ENCODE measurements at regions not wholly inside any gene's neighbourhood (a gene's known extent, or its start where the extent isn't known, plus 50 kb on each side); places are given as distances from the start of the nearest gene placed in this dataset.

DNA sequence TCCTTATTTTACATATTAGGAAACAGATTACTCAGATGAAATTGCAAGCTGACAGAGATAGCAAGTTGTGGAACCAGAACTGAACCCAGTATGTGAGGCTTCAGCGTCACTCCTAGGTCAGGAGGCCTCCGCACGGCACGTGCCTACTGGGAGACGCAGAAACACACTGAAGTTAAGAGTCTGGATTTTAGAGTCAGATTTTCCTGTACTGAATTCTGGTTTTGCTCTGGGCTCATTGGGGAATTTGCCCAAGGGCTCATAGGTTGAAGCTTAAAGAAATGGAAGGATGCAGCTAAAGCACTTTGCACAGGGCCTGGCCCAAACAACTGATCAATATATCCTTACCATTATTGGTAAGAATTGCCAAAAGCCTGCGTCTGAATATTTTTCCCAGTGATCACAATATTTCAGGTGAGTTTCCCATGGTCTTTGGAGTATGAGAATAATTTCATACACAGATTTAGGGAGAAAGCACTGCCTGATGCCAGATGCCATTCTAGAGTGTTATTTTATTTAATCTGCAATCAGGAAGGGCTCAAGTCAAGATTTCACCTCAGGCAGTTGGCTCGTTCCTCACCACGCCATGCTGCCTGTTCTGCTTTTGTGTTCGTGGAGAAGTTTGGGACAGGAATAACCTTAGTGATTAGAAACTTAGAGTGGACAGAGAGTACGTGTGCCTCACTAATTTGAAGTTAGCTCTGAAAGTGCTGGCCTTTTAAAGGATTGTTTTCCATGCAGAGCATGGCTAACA is 331.9 kb downstream of the MYCN start:
- DNase-seq: no peak
- no peaks in the 10 kb centered on the region for H3K36me3 Mint-ChIP-seq
- no peaks in the 10 kb centered on the region for H3K4me1 Mint-ChIP-seq
- no peak overlapping the region for H3K27ac Mint-ChIP-seq
- H3K9me3 Mint-ChIP-seq: no peaks in the 10 kb centered on the region
- H3K4me3 Mint-ChIP-seq: no peak overlapping the region
- H3K27me3 Mint-ChIP-seq (ENCODE audit: low read depth in 3 of 3): peaks cover 0 to 4% (median 0%) of the 10 kb centered on the region in 3 donors

DNA sequence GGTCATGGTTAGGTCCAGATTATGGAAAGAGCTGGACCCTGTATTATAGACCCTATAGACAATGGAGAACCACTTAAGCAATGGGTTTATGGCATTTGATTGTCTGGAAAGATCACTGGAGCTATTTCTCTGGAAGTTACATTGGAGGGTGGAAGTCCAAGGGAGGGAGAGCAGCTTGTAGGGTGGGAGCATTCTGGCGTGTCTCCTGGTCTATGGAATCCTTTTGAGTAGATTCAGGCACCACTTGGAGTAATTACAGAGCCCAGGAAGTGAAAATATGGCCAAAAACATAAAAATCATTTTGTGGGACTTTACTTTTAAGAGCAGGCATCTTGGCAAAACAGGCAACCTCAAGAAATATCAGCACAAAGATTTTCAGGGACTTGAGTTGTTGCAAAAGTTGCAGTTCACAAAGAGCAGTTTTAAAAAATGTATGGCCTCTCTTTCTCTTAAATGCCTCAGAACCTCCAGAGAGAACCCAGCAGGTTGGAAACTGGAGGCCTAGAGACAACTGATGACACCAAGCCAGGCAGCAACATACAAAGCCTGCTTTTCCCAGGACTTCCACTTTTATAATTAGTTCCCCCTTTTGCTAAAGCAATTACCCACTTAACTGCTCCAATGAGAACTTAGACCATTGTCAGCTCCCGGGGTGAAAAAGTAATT is 331.0 kb downstream of the MYCN start:
- Mint-ChIP-seq H3K36me3 (no peaks in the 10 kb centered on the region), H3K27ac (no peak overlapping the region), H3K9me3 (no peaks in the 10 kb centered on the region), H3K27me3 (ENCODE audit: low read depth in 3 of 3) (peaks cover 0 to 4% (median 0%) of the 10 kb centered on the region in 3 donors), H3K4me3 (no peak overlapping the region), H3K4me1 (no peaks in the 10 kb centered on the region)
- no peak for DNase-seq

DNA sequence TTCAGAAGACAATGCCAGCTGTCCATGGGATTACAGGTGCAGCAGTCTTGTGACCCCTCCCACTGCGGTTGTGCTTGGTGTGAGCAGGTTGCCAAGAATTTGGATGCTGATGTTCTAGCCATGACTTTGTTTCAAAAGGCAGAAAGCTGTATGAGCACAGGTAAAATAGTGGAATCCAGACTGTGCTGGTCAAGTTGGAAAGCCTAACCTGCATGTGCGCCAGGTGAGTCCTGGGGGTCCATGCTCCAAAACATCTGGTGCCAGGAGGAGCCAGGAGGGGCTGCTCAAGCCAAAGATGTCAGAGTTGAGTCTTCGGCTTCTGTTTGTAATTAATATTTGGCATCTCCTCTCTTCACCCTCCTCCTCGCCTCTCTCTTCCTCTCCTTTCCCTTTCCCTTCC is 330.1 kb downstream of the MYCN start:
- no peak overlapping the region for H3K4me3 Mint-ChIP-seq
- no peaks in the 10 kb centered on the region for H3K4me1 Mint-ChIP-seq
- DNase-seq: no peak
- H3K27me3 Mint-ChIP-seq (ENCODE audit: low read depth in 3 of 3): peaks cover 0 to 4% (median 0%) of the 10 kb centered on the region in 3 donors
- no peaks in the 10 kb centered on the region for H3K9me3 Mint-ChIP-seq
- H3K36me3 Mint-ChIP-seq: no peaks in the 10 kb centered on the region
- H3K27ac Mint-ChIP-seq: no peak overlapping the region

DNA sequence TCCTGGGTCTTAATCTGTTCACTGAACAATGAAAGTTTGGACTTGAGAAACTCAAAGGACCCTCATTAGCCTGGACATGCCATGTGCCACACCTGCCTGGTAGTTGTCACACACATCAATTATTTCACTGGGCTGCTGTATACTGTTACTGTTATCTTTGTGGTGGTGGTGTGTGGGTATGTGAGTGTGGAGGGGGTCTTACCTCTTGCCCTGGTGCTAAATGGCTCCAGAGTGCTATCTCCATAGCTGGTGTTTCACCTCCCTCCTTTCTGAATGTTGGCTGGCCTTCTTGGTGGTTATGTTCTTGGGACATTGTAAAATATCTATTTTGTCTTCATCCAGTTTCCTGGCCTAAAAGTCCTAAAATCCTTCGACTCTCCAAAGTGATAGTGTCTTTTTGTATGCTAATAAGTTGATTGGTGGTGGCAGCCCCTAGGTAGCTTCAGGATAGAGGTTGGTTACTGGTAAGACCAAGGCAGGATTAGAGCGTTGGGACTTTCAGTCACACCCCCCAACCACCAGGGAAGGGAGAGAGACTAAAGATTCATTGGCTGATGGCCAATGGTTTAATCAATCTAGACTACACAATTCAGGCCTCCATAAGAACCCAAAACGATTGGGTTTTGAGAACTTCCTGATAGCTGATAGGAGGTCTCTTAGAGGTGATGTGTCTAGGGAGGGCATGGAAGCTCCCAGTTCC is 328.1 kb downstream of the MYCN start:
- no peak for DNase-seq
- no peaks in the 10 kb centered on the region for H3K9me3 Mint-ChIP-seq
- no peak overlapping the region for H3K27ac Mint-ChIP-seq
- no peaks in the 10 kb centered on the region for H3K4me1 Mint-ChIP-seq
- H3K27me3 Mint-ChIP-seq (ENCODE audit: low read depth in 3 of 3): peaks cover 0 to 4% (median 0%) of the 10 kb centered on the region in 3 donors
- no peaks in the 10 kb centered on the region for H3K36me3 Mint-ChIP-seq
- no peak overlapping the region for H3K4me3 Mint-ChIP-seq

DNA sequence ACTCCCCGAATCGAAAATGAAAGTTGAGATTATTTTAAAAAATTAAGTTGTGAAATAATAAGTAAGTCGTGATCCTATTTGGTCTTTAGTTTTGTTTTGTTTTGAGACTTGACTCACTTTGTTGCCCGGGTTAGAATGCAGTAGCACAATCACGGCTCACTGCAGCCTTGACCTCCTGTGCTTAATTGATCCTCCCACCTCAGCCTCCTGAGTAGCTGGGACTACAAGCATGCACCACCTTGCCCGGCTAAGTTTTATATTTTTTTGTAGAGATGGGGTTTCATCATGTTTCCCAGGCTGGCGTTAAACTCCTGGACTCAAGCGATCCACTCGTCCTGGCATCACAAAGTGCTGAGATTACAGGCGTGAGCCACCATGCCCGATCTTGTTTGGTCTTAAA is 326.2 kb downstream of the MYCN start:
- Mint-ChIP-seq H3K27ac (no peak overlapping the region), H3K27me3 (ENCODE audit: low read depth in 3 of 3) (peaks cover 0 to 1% (median 0%) of the 10 kb centered on the region in 3 donors), H3K4me3 (no peak overlapping the region), H3K36me3 (no peaks in the 10 kb centered on the region), H3K9me3 (no peaks in the 10 kb centered on the region), H3K4me1 (no peaks in the 10 kb centered on the region)
- DNase-seq: no peak

- no peak overlapping the region for H3K4me3 Mint-ChIP-seq
- H3K9me3 Mint-ChIP-seq: no peaks in the 10 kb centered on the region
- no peak for DNase-seq
- H3K27me3 Mint-ChIP-seq (ENCODE audit: low read depth in 3 of 3): peaks cover 0 to 1% (median 0%) of the 10 kb centered on the region in 3 donors
- no peak overlapping the region for H3K27ac Mint-ChIP-seq
- no peaks in the 10 kb centered on the region for H3K4me1 Mint-ChIP-seq
- H3K36me3 Mint-ChIP-seq: no peaks in the 10 kb centered on the region
These were observed 324.7 kb downstream of the MYCN start for GRCh38 chr2:16264931-16265540.

DNA sequence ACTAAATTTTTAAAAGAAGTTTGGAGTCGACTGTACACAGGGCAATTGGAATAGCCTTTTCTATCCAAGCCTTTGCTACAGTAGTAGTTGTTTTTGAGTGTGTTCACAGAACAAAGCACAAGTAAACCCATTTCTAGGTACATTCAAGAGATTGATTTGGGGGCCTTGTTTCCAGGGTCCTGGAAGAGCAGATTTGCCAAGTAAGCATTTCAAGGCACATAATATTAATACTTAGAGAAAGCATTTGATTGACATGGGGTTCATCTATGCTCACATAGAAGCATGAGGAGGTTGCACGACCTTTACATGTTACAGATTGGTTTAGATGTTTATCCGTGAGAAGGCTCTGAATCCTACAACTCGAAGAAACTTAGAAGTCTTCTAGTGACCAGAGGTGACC is 324.1 kb downstream of the MYCN start:
- Mint-ChIP-seq H3K27ac (no peak overlapping the region), H3K4me3 (no peak overlapping the region), H3K27me3 (ENCODE audit: low read depth in 3 of 3) (peaks cover 0 to 1% (median 0%) of the 10 kb centered on the region in 3 donors), H3K9me3 (no peaks in the 10 kb centered on the region), H3K36me3 (no peaks in the 10 kb centered on the region), H3K4me1 (no peaks in the 10 kb centered on the region)
- no peak for DNase-seq

DNA sequence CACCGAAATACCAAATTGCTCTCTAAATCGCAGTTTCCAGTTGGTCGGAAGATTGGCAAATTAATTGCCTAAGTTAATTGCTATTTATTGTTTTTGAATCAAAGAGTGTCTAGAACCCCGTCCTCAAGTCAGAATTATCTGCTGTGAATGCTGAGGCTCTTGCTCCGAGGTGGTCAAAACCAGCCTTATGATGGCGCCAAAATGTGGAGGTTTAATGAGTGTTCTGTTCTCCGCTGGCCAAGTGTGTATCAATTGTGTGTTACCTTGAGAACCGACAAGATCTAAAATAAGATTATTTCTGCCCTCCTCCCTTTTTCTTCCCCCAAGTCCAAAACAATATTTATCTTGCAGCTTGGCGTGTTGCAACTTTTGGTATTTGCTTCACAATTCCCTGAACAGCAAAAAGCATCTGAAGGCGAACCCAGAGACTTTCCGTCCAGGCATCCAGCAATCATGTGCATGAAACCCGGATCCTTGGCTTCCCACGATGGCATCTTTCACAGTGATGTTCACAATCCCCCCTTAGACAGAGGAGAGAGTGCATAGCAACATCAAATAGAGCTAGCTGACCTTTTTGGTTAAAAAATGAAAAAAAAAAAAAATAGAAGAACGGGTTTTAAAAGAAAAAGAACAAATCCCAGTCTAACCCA is 323.0 kb downstream of the MYCN start:
- DNase-seq: no peak
- no peaks in the 10 kb centered on the region for H3K9me3 Mint-ChIP-seq
- no peaks in the 10 kb centered on the region for H3K4me1 Mint-ChIP-seq
- H3K27ac Mint-ChIP-seq: no peak overlapping the region
- H3K36me3 Mint-ChIP-seq: no peaks in the 10 kb centered on the region
- peaks cover 0 to 1% (median 0%) of the 10 kb centered on the region in 3 donors for H3K27me3 Mint-ChIP-seq (ENCODE audit: low read depth in 3 of 3)
- H3K4me3 Mint-ChIP-seq: no peak overlapping the region

DNA sequence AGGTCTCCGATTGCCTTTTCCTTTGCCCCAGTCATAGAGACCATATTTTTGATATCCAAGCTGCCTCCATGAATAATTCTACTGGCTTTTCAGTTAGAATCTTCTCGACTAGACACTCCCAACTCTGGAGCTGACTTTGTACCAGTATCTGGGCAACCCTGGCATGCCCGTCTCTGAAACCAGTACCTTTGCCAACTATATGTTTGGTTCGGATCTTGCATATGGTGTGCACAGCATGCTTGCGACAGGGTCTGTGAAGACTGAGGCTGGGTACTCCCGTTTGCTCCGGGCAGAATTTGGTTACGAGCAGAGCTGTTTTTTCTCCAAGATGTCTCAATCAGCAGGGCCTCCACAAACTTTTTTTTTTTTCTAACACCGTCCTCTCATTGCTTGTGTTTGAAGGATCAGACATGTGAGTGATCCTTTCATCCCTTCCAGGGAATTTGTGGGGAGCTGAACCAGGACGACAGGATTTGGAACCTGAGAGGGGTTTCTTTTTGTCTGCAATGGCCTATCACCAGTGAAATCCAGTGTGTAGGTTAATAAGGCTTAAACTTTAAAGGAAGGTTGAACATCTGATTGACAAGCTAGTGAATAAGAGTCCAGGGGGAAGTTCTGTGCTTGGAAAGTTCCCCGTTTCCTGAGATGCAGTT is 322.3 kb downstream of the MYCN start:
- Mint-ChIP-seq H3K4me3 (no peak overlapping the region), H3K4me1 (no peaks in the 10 kb centered on the region)

DNA sequence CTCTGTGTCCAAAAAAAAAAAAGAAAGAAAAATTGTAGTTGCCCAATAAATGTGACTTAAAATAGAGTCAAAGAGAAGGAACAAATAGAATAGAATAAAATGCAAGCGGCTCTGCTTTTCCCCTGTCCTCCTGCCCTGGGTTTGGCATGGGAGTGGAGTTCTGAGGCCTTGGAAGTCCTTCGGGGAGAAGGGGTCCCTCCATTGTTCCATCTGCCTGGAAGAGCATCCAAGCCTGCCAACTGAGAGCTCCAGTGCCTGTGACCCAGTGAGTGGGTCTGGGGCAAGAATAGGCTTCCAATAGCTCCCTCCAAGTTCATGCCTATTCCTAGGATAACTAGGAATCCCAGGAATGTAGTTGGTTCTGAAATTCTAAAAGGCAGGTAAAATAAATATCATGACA is 321.4 kb downstream of the MYCN start:
- H3K9me3 Mint-ChIP-seq: peaks cover 0 to under 1% (median 0%) of the 10 kb centered on the region in 6 donors

More for the DNA sequence above, 322.3 kb downstream of the MYCN start:
- Mint-ChIP-seq H3K36me3 (no peaks in the 10 kb centered on the region), H3K27ac (no peak overlapping the region), H3K9me3 (no peaks in the 10 kb centered on the region), H3K27me3 (ENCODE audit: low read depth in 3 of 3) (peaks cover 0 to 5% (median 3%) of the 10 kb centered on the region in 3 donors)
- no peak for DNase-seq

GRCh38 chr2:16261071-16261470 is 320.7 kb downstream of the MYCN start:
- Mint-ChIP-seq H3K27ac (no peak overlapping the region), H3K9me3 (peaks cover 0 to 4% (median 0%) of the 10 kb centered on the region in 6 donors), H3K27me3 (ENCODE audit: low read depth in 3 of 3) (peaks cover 0 to 6% (median 5%) of the 10 kb centered on the region in 3 donors), H3K4me3 (no peak overlapping the region), H3K4me1 (no peaks in the 10 kb centered on the region), H3K36me3 (no peaks in the 10 kb centered on the region)
- no peak for DNase-seq

More for the DNA sequence above, 321.4 kb downstream of the MYCN start:
- H3K36me3 Mint-ChIP-seq: no peaks in the 10 kb centered on the region
- DNase-seq: no peak
- no peaks in the 10 kb centered on the region for H3K4me1 Mint-ChIP-seq
- peaks cover 0 to 5% (median 5%) of the 10 kb centered on the region in 3 donors for H3K27me3 Mint-ChIP-seq (ENCODE audit: low read depth in 3 of 3)
- no peak overlapping the region for H3K4me3 Mint-ChIP-seq
- no peak overlapping the region for H3K27ac Mint-ChIP-seq

- H3K9me3 Mint-ChIP-seq: peaks cover 0 to 4% (median 0%) of the 10 kb centered on the region in 6 donors
- H3K4me1 Mint-ChIP-seq: no peaks in the 10 kb centered on the region
- no peaks in the 10 kb centered on the region for H3K36me3 Mint-ChIP-seq
- H3K27me3 Mint-ChIP-seq (ENCODE audit: low read depth in 3 of 3): peaks cover 0 to 8% (median 5%) of the 10 kb centered on the region in 3 donors
- no peak for DNase-seq
- H3K4me3 Mint-ChIP-seq: no peak overlapping the region
- no peak overlapping the region for H3K27ac Mint-ChIP-seq
These were observed 319.9 kb downstream of the MYCN start for GRCh38 chr2:16260041-16260830.
